ENCODE measurements at regions not wholly inside any gene's neighbourhood (a gene's known extent, or its start where the extent isn't known, plus 50 kb on each side); places are given as distances from the start of the nearest gene placed in this dataset.
A peak's percentile ranks its signal among the peaks of the same experiment; 100 is the strongest.

DNA sequence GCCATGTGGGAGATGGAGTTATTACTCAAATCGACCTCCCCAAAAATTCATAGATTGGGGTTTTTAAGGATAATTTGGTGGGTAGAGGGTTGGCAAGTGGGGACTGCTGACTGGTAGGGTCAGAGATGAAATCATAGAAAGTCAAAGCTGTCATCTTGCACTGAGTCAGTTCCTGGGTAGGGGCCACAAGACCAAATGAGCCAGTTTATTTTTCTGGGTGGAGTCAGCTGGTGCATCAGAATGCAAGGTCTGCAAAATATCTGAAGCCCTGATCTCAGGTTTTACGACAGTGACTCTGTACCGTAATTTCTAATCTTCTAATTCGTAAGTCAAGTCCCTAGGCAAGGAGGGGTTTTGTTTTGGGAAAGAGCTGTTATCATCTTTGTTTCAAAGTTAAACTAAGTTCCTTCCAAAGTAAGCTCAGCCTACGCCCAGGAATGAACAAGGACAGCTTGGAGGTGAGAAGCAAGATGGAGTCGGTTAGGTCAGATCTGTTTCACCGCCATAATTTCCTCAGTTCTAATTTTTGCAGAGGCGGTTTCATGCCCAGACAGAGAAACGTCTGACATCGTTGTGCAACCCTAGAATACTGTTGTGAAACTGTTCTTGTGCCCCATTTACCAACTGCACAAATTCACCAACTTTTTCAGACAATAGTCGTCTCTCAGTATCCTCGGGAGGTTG lies 104.5 kb upstream of the SFSWAP start (continued):
- no peak for TF ChIP-seq MYC (IDR thresholded peaks at IDR 0.05; ENCODE audit: low read depth, low read length)
- peak; percentile 52; the same call in 1 of the 2 replicates for TF ChIP-seq MYC (CRISPR knock-in tag; IDR thresholded peaks at IDR 0.05; ENCODE audit: borderline replicate concordance, low read depth)
- TF ChIP-seq KLF1 (tag; IDR thresholded peaks at IDR 0.05): peak; percentile 57; the same call in 1 of the 2 replicates
- no peak for TF ChIP-seq SRSF9 (IDR thresholded peaks at IDR 0.05; ENCODE audit: borderline replicate concordance, low read depth, low read length)
- TF ChIP-seq KLF6 (CRISPR knock-in tag; IDR thresholded peaks at IDR 0.05; ENCODE audit: borderline replicate concordance): peak; percentile 97
- TF ChIP-seq, protein P1, sequence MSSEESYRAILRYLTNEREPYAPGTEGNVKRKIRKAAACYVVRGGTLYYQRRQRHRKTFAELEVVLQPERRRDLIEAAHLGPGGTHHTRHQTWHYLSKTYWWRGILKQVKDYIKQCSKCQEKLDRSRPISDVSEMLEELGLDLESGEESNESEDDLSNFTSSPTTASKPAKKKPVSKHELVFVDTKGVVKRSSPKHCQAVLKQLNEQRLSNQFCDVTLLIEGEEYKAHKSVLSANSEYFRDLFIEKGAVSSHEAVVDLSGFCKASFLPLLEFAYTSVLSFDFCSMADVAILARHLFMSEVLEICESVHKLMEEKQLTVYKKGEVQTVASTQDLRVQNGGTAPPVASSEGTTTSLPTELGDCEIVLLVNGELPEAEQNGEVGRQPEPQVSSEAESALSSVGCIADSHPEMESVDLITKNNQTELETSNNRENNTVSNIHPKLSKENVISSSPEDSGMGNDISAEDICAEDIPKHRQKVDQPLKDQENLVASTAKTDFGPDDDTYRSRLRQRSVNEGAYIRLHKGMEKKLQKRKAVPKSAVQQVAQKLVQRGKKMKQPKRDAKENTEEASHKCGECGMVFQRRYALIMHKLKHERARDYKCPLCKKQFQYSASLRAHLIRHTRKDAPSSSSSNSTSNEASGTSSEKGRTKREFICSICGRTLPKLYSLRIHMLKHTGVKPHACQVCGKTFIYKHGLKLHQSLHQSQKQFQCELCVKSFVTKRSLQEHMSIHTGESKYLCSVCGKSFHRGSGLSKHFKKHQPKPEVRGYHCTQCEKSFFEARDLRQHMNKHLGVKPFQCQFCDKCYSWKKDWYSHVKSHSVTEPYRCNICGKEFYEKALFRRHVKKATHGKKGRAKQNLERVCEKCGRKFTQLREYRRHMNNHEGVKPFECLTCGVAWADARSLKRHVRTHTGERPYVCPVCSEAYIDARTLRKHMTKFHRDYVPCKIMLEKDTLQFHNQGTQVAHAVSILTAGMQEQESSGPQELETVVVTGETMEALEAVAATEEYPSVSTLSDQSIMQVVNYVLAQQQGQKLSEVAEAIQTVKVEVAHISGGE (CRISPR knock-in tag; IDR thresholded peaks at IDR 0.05): peak in 1 of 3 experiments; percentile 21; a peak in 1 of 6 replicates
- TF ChIP-seq TCF7L2 (IDR thresholded peaks at IDR 0.05; ENCODE audit: low read depth, low read length): no peak
- no peak for TF ChIP-seq ZNF408 (CRISPR knock-in tag; IDR thresholded peaks at IDR 0.05; ENCODE audit: low read depth)
- peak; percentile 78; the same call in 1 of the 2 replicates for TF ChIP-seq ILK (tag; IDR thresholded peaks at IDR 0.05; ENCODE audit: borderline replicate concordance, low read depth)
- TF ChIP-seq POLR3A (IDR thresholded peaks at IDR 0.05; ENCODE audit: borderline replicate concordance, extremely low read depth, insufficient read depth, insufficient read length): no peak
- TF ChIP-seq ZNF143 (CRISPR knock-in tag; IDR thresholded peaks at IDR 0.05): no peak
- TF ChIP-seq DMBX1 (CRISPR knock-in tag; IDR thresholded peaks at IDR 0.05; ENCODE audit: borderline replicate concordance): peak; percentile 97; the same call in 1 of the 2 replicates
- peak; percentile 73 for TF ChIP-seq DIDO1 (tag; IDR thresholded peaks at IDR 0.05; ENCODE audit: low read depth)
- no peak for TF ChIP-seq NONO (IDR thresholded peaks at IDR 0.05; ENCODE audit: low read depth in 2 of 2, low read length in 1 of 2)
- TF ChIP-seq, protein P2, sequence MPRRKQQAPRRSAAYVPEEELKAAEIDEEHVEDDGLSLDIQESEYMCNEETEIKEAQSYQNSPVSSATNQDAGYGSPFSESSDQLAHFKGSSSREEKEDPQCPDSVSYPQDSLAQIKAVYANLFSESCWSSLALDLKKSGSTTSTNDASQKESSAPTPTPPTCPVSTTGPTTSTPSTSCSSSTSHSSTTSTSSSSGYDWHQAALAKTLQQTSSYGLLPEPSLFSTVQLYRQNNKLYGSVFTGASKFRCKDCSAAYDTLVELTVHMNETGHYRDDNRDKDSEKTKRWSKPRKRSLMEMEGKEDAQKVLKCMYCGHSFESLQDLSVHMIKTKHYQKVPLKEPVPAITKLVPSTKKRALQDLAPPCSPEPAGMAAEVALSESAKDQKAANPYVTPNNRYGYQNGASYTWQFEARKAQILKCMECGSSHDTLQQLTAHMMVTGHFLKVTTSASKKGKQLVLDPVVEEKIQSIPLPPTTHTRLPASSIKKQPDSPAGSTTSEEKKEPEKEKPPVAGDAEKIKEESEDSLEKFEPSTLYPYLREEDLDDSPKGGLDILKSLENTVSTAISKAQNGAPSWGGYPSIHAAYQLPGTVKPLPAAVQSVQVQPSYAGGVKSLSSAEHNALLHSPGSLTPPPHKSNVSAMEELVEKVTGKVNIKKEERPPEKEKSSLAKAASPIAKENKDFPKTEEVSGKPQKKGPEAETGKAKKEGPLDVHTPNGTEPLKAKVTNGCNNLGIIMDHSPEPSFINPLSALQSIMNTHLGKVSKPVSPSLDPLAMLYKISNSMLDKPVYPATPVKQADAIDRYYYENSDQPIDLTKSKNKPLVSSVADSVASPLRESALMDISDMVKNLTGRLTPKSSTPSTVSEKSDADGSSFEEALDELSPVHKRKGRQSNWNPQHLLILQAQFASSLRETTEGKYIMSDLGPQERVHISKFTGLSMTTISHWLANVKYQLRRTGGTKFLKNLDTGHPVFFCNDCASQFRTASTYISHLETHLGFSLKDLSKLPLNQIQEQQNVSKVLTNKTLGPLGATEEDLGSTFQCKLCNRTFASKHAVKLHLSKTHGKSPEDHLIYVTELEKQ (CRISPR knock-in tag; IDR thresholded peaks at IDR 0.05): peak; percentile 94
- no peak for TF ChIP-seq THRAP3 (IDR thresholded peaks at IDR 0.05; ENCODE audit: borderline replicate concordance)
- TF ChIP-seq ZNF79 (CRISPR knock-in tag; IDR thresholded peaks at IDR 0.05; ENCODE audit: low read depth): peak; percentile 85
- no peak for TF ChIP-seq SOX6 (IDR thresholded peaks at IDR 0.05)
- TF ChIP-seq SIRT6 (IDR thresholded peaks at IDR 0.05; ENCODE audit: low read depth, low read length): no peak
- TF ChIP-seq RNF2 (IDR thresholded peaks at IDR 0.05): no peak
- peak; percentile 49; the same call in 1 of the 2 replicates for TF ChIP-seq MAFF (IDR thresholded peaks at IDR 0.05; ENCODE audit: low read length)
